ENCODE measurements at regions not wholly inside any gene's neighbourhood (a gene's known extent, or its start where the extent isn't known, plus 50 kb on each side); places are given as distances from the start of the nearest gene placed in this dataset.

DNA sequence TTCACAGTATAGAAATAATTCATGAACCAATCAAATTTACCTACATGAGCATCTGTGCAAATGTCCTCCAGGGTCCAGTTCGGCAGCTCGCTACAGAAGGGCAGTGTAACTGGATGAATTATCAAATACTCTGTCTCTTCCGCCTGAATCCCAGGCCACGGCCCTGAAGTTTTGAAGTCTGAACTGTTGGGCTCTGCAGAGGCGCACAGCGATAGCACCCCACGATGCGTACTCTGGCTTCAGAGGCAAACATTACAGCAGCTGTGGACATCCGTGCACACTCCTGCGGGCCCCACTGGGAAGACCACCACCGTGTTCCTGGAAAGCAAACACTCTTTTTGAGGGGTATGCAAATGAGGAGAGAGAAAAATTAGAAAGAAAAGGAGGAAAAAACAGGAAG, 259.8 kb upstream of the TCERG1L start:
- WGBS, 3 donors: 72 to 83% (median 73%) methylated on average over 11 of the region's 11 CpGs
- TF ChIP-seq, protein P1, sequence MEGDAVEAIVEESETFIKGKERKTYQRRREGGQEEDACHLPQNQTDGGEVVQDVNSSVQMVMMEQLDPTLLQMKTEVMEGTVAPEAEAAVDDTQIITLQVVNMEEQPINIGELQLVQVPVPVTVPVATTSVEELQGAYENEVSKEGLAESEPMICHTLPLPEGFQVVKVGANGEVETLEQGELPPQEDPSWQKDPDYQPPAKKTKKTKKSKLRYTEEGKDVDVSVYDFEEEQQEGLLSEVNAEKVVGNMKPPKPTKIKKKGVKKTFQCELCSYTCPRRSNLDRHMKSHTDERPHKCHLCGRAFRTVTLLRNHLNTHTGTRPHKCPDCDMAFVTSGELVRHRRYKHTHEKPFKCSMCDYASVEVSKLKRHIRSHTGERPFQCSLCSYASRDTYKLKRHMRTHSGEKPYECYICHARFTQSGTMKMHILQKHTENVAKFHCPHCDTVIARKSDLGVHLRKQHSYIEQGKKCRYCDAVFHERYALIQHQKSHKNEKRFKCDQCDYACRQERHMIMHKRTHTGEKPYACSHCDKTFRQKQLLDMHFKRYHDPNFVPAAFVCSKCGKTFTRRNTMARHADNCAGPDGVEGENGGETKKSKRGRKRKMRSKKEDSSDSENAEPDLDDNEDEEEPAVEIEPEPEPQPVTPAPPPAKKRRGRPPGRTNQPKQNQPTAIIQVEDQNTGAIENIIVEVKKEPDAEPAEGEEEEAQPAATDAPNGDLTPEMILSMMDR (IDR thresholded peaks at IDR 0.05): no peak
- TF ChIP-seq POLR2A (IDR thresholded peaks at IDR 0.05): no peak
- no peak overlapping the region for H3K4me3 ChIP-seq
- H3K9me3 ChIP-seq: no peaks in the 10 kb centered on the region
- intact Hi-C loops (cut with DNase I): no loop called here
- H3K27ac ChIP-seq: no peak overlapping the region
- no peaks in the 10 kb centered on the region for H3K36me3 ChIP-seq
- H3K4me1 ChIP-seq (ENCODE audit: insufficient read depth): no peaks in the 10 kb centered on the region
- H3K27me3 ChIP-seq: no peaks in the 10 kb centered on the region
- DNase-seq: no peak

- TF ChIP-seq POLR2A (IDR thresholded peaks at IDR 0.05) (no peak), EP300 (IDR thresholded peaks at IDR 0.05) (no peak)
- TF ChIP-seq, protein P1 (IDR thresholded peaks at IDR 0.05): no peak
- Histone ChIP-seq H3K9me3 (no peaks in the 10 kb centered on the region), H3K4me3 (no peak overlapping the region), H3K27me3 (no peaks in the 10 kb centered on the region), H3K4me1 (ENCODE audit: insufficient read depth) (no peaks in the 10 kb centered on the region), H3K27ac (no peak overlapping the region), H3K36me3 (no peaks in the 10 kb centered on the region)
- DNase-seq: no peak
- intact Hi-C loops (cut with DNase I): no loop called here
- whole genome bisulfite sequencing, 3 donors: 85 to 89% (median 85%) methylated on average over 8 of the region's 8 CpGs
These were observed 260.3 kb upstream of the TCERG1L start for GRCh38 chr10:131571865-131572264.

DNA sequence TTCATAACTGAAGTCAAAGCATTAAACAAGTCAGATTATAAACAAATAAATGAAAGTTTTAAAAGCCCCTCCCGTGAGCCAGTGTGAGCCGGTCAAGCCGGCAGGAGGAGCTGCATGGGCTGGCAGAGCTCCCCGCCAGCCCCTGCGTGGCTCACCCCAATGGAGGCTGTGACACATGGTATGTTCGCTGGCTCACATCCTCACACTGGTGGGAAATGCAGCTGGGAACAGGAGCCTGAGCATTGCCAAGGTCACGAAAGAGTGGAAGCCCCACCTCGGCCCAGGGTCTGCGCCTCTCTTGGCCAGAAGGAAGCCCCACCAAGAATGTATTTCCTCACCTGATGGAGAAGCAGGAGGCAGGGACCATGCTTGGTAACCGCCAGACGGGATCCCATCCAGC, 261.7 kb upstream of the TCERG1L start:
- no peaks in the 10 kb centered on the region for H3K9me3 ChIP-seq
- 69 to 82% (median 75%) methylated on average over 11 of the region's 11 CpGs for WGBS, 3 donors
- no peaks in the 10 kb centered on the region for H3K27me3 ChIP-seq
- H3K36me3 ChIP-seq: no peaks in the 10 kb centered on the region
- TF ChIP-seq POLR2A (IDR thresholded peaks at IDR 0.05) (no peak), EP300 (IDR thresholded peaks at IDR 0.05) (no peak)
- TF ChIP-seq, protein P1 (IDR thresholded peaks at IDR 0.05): no peak
- H3K4me3 ChIP-seq: no peak overlapping the region
- no peaks in the 10 kb centered on the region for H3K4me1 ChIP-seq (ENCODE audit: insufficient read depth)
- no peak overlapping the region for H3K27ac ChIP-seq
- DNase-seq: no peak
- intact Hi-C loops (cut with DNase I): no loop called here

GRCh38 chr10:131573707-131574106, 262.2 kb upstream of the TCERG1L start:
- intact Hi-C loops (cut with DNase I): no loop called here
- WGBS, 3 donors: 58 to 70% (median 65%) methylated on average over 2 of the region's 2 CpGs

More at GRCh38 chr10:131573707-131574106, 262.2 kb upstream of the TCERG1L start:
- TF ChIP-seq POLR2A (IDR thresholded peaks at IDR 0.05) (no peak), EP300 (IDR thresholded peaks at IDR 0.05) (no peak)
- TF ChIP-seq, protein P1 (IDR thresholded peaks at IDR 0.05): no peak
- Histone ChIP-seq H3K36me3 (no peaks in the 10 kb centered on the region), H3K4me1 (ENCODE audit: insufficient read depth) (no peaks in the 10 kb centered on the region), H3K27ac (no peak overlapping the region), H3K9me3 (no peaks in the 10 kb centered on the region), H3K27me3 (no peaks in the 10 kb centered on the region), H3K4me3 (no peak overlapping the region)
- no peak for DNase-seq
